Stomach (tissue), 4 donors: ENCODE measurements at regions not wholly inside any gene's neighbourhood (a gene's known extent, or its start where the extent isn't known, plus 50 kb on each side); places are given as distances from the start of the nearest gene placed in this dataset.
"Not testable (repeated sequence)": the region's sequence is repeated elsewhere in the genome, so short reads cannot be mapped to it uniquely, and the experiment has no call there.

Experiments
- CTCF ChIP-seq, 7 experiments: fragments of 450-650 bp in 4 of 7; fragments of 200-600 bp in 3 of 7; sonication (generic) in 3 of 7; IDR thresholded peaks; one replicate each; pipeline ENCODE4 v1.5.1; 2016 to 2019; ENCODE audit warnings: antibody characterized with exemption in 7 of 7, control low read depth in 2 of 7, mild to moderate bottlenecking in 1 of 7
- EP300 ChIP-seq: sonication (generic); formaldehyde crosslinking; IDR thresholded peaks from one replicate; pipeline ENCODE4 v1.6.1; 2017; ENCODE audit warnings: antibody characterized with exemption
- POLR2AphosphoS5 ChIP-seq, 3 donors: sonication (generic); formaldehyde crosslinking; IDR thresholded peaks; one replicate each; pipeline ENCODE4 v1.6.1; 2016; ENCODE audit warnings: antibody characterized with exemption in 3 of 3

- TF ChIP-seq CTCF (IDR thresholded peaks at IDR 0.05); EP300; POLR2AphosphoS5 (IDR thresholded peaks at IDR 0.05): not testable (repeated sequence)
Measured at GRCh38 chr4:49511353-49511752, 525.3 kb downstream of the CWH43 start.
